ENCODE measurements at regions not wholly inside any gene's neighbourhood (a gene's known extent, or its start where the extent isn't known, plus 50 kb on each side); places are given as distances from the start of the nearest gene placed in this dataset.

GRCh38 chr6:14187406-14187805, 69.8 kb downstream of the CD83 start:
- Histone ChIP-seq H3K79me2 (ENCODE audit: insufficient read depth) (no peaks in the 10 kb centered on the region), H4K20me1 (ENCODE audit: insufficient read depth) (no peaks in the 10 kb centered on the region), H3K9me3 (ENCODE audit: low read depth) (no peaks in the 10 kb centered on the region), H3K27me3 (replicated peaks; ENCODE audit: insufficient read depth) (peaks cover 4% of the 10 kb centered on the region), H2AFZ (no peak overlapping the region), H3K4me2 (ENCODE audit: unreplicated experiment) (no peak overlapping the region), H3K36me3 (ENCODE audit: low read depth) (no peaks in the 10 kb centered on the region), H3K27ac (no peak overlapping the region), H3K4me3 (no peak overlapping the region), H3K9me2 (ENCODE audit: insufficient read depth) (no peaks in the 10 kb centered on the region), H3F3A (ENCODE audit: insufficient read depth) (no peaks in the 10 kb centered on the region), H3K4me1 (ENCODE audit: insufficient read depth) (no peaks in the 10 kb centered on the region), H3K9ac (no peak overlapping the region)
- no peak for DNase-seq
- 6 to 14% methylated on average over 3 of the region's 3 CpGs for WGBS, 2 experiments (ENCODE audit: low coverage in 1 of 2, low lambda C conversion rate in 2 of 2, missing lambda C conversion rate in 2 of 2)
- in situ Hi-C loops (cut with MboI), result no loop called here
- no peak for TF ChIP-seq EZH2 (IDR thresholded peaks at IDR 0.05; ENCODE audit: insufficient read depth, poor library complexity, severe bottlenecking)
- TF ChIP-seq EZH2phosphoT487 (IDR thresholded peaks at IDR 0.05; ENCODE audit: insufficient read depth, low read depth), result no peak

GRCh38 chr6:14189074-14189473, 71.5 kb downstream of the CD83 start:
- Histone ChIP-seq H3K4me1 (ENCODE audit: insufficient read depth) (no peaks in the 10 kb centered on the region), H3K27me3 (replicated peaks; ENCODE audit: insufficient read depth) (no peaks in the 10 kb centered on the region; the same call in 1 of the 2 replicates), H3K36me3 (ENCODE audit: low read depth) (no peaks in the 10 kb centered on the region), H3K27ac (no peak overlapping the region), H3K79me2 (ENCODE audit: insufficient read depth) (no peaks in the 10 kb centered on the region), H3K4me2 (ENCODE audit: unreplicated experiment) (no peak overlapping the region), H3K9me2 (ENCODE audit: insufficient read depth) (no peaks in the 10 kb centered on the region), H2AFZ (no peak overlapping the region), H3K9ac (no peak overlapping the region), H3K4me3 (no peak overlapping the region), H3F3A (ENCODE audit: insufficient read depth) (no peaks in the 10 kb centered on the region), H3K9me3 (ENCODE audit: low read depth) (no peaks in the 10 kb centered on the region), H4K20me1 (ENCODE audit: insufficient read depth) (no peaks in the 10 kb centered on the region)
- TF ChIP-seq EZH2 (IDR thresholded peaks at IDR 0.05; ENCODE audit: insufficient read depth, poor library complexity, severe bottlenecking) (no peak), EZH2phosphoT487 (IDR thresholded peaks at IDR 0.05; ENCODE audit: insufficient read depth, low read depth) (no peak)
- no peak for DNase-seq
- 42 to 81% methylated on average over 2 of the region's 2 CpGs for WGBS, 2 experiments (ENCODE audit: low coverage in 1 of 2, low lambda C conversion rate in 2 of 2, missing lambda C conversion rate in 2 of 2)
- in situ Hi-C loops (cut with MboI), result no loop called here

GRCh38 chr6:14190191-14190928, 72.8 kb downstream of the CD83 start:
- TF ChIP-seq EZH2 (IDR thresholded peaks at IDR 0.05; ENCODE audit: insufficient read depth, poor library complexity, severe bottlenecking) (no peak), EZH2phosphoT487 (IDR thresholded peaks at IDR 0.05; ENCODE audit: insufficient read depth, low read depth) (no peak)
- Histone ChIP-seq H3K36me3 (ENCODE audit: low read depth) (no peaks in the 10 kb centered on the region), H3F3A (ENCODE audit: insufficient read depth) (no peaks in the 10 kb centered on the region), H3K27ac (no peak overlapping the region), H3K79me2 (ENCODE audit: insufficient read depth) (no peaks in the 10 kb centered on the region), H3K4me2 (ENCODE audit: unreplicated experiment) (no peak overlapping the region), H3K9me2 (ENCODE audit: insufficient read depth) (no peaks in the 10 kb centered on the region), H3K9me3 (ENCODE audit: low read depth) (no peaks in the 10 kb centered on the region), H3K4me3 (no peak overlapping the region), H3K27me3 (replicated peaks; ENCODE audit: insufficient read depth) (no peaks in the 10 kb centered on the region; the same call in 1 of the 2 replicates), H3K9ac (no peak overlapping the region), H2AFZ (no peak overlapping the region), H4K20me1 (ENCODE audit: insufficient read depth) (no peaks in the 10 kb centered on the region), H3K4me1 (ENCODE audit: insufficient read depth) (no peaks in the 10 kb centered on the region)
- no peak for DNase-seq
- in situ Hi-C loops (cut with MboI), result no loop called here
- whole genome bisulfite sequencing, 2 experiments (ENCODE audit: low coverage in 1 of 2, low lambda C conversion rate in 2 of 2, missing lambda C conversion rate in 2 of 2), result 58 to 65% methylated on average over 6 of the region's 6 CpGs

GRCh38 chr6:14190929-14191224, 73.3 kb downstream of the CD83 start:
- Histone ChIP-seq H3K27ac (no peak overlapping the region), H3F3A (ENCODE audit: insufficient read depth) (no peaks in the 10 kb centered on the region), H3K27me3 (replicated peaks; ENCODE audit: insufficient read depth) (no peaks in the 10 kb centered on the region; the same call in 1 of the 2 replicates), H3K4me1 (ENCODE audit: insufficient read depth) (no peaks in the 10 kb centered on the region), H3K79me2 (ENCODE audit: insufficient read depth) (no peaks in the 10 kb centered on the region), H3K9me3 (ENCODE audit: low read depth) (no peaks in the 10 kb centered on the region), H3K4me3 (no peak overlapping the region), H3K4me2 (ENCODE audit: unreplicated experiment) (no peak overlapping the region), H4K20me1 (ENCODE audit: insufficient read depth) (no peaks in the 10 kb centered on the region), H2AFZ (no peak overlapping the region), H3K36me3 (ENCODE audit: low read depth) (no peaks in the 10 kb centered on the region), H3K9ac (no peak overlapping the region), H3K9me2 (ENCODE audit: insufficient read depth) (no peaks in the 10 kb centered on the region)
- no peak for DNase-seq
- TF ChIP-seq EZH2 (IDR thresholded peaks at IDR 0.05; ENCODE audit: insufficient read depth, poor library complexity, severe bottlenecking) (no peak), EZH2phosphoT487 (IDR thresholded peaks at IDR 0.05; ENCODE audit: insufficient read depth, low read depth) (no peak)
- WGBS, 2 experiments (ENCODE audit: low coverage in 1 of 2, low lambda C conversion rate in 2 of 2, missing lambda C conversion rate in 2 of 2), result 71 to 72% methylated on average over 6 of the region's 6 CpGs
- in situ Hi-C loops (cut with MboI), result no loop called here

All from GM23248 (cell line).